Duodenal mucosa (tissue), 2 donors: ENCODE measurements at regions not wholly inside any gene's neighbourhood (a gene's known extent, or its start where the extent isn't known, plus 50 kb on each side); places are given as distances from the start of the nearest gene placed in this dataset.

Experiments
- H3K27ac ChIP-seq: one replicate; pipeline ENCODE4 v1.7.0; 2013; ENCODE audit warnings: low read depth, low read length
- H3K27me3 ChIP-seq, 2 donors: one replicate each; pipeline ENCODE4 v1.7.0; 2013; ENCODE audit warnings: low read length in 2 of 2, control low read depth in 1 of 2; ENCODE audit not compliant: insufficient read depth in 2 of 2, control insufficient read depth in 1 of 2
- H3K36me3 ChIP-seq, 2 donors: one replicate each; pipeline ENCODE4 v1.7.0; 2013; ENCODE audit warnings: low read length in 2 of 2, control low read depth in 1 of 2; ENCODE audit not compliant: insufficient read depth in 2 of 2, control insufficient read depth in 1 of 2
- H3K4me1 ChIP-seq, 2 donors: one replicate each; pipeline ENCODE4 v1.7.0; 2013; ENCODE audit warnings: low read length in 2 of 2, control low read depth in 1 of 2; ENCODE audit not compliant: insufficient read depth in 2 of 2, control insufficient read depth in 1 of 2
- H3K4me3 ChIP-seq, 2 donors: one replicate each; pipeline ENCODE4 v1.7.0; 2013; ENCODE audit warnings: low read length in 2 of 2, low read depth in 1 of 2
- H3K9ac ChIP-seq, 2 donors: one replicate each; pipeline ENCODE4 v1.7.0; 2013; ENCODE audit warnings: low read length in 2 of 2, low read depth in 1 of 2
- H3K9me3 ChIP-seq, 2 donors: one replicate each; pipeline ENCODE4 v1.7.0; 2013; ENCODE audit warnings: low read length in 2 of 2, control low read depth in 1 of 2; ENCODE audit not compliant: control insufficient read depth in 1 of 2

DNA sequence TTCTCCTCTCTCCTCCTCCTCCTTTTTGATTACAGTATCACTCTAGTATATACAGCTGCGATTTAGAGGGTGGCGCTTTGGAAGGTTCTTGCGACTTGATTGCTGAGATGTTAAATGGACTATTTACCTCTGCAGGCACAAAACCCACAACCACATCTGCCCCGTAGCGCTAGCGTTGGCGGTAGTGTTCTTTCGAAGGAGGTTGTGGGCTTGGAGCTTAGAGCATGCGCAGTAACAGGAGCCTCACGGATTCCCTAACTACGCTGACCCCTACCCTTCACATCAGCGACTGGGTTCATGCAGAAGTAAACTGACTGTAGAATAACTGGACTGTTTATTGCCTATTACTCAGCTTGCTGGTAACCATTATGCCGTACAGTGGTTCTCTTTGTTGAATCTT, 58.0 kb downstream of the CGGBP1 start:
- Histone ChIP-seq H3K9ac (no peak overlapping the region), H3K36me3 (no peaks in the 10 kb centered on the region), H3K27me3 (no peaks in the 10 kb centered on the region), H3K4me3 (peak overlapping the region; percentile 44 to 52), H3K9me3 (no peaks in the 10 kb centered on the region), H3K4me1 (peaks cover 5 to 6% of the 10 kb centered on the region in 2 donors), H3K27ac (no peak overlapping the region)

DNA sequence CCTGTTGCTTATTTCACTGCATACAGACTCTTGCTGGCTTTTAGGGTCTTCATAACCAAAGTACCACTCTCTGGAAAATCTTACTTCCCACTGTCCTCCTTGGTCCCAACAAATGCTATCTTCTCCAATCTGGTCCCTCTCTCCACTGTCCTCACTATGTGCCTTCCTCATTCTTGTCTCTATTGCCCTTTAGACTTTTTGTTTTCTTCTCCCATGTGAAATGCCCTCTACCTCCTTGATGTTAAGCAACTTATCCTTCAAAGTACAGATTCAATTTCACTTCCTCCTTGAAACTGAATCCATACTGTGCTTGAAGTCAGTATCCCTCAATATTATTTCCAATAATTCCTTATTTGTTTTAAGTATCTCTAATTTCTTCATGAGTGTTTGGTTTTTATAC, 60.8 kb downstream of the CGGBP1 start:
- Histone ChIP-seq H3K4me1 (peaks cover 5 to 6% of the 10 kb centered on the region in 2 donors), H3K9me3 (no peaks in the 10 kb centered on the region), H3K27ac (no peak overlapping the region), H3K9ac (no peak overlapping the region), H3K4me3 (no peak overlapping the region), H3K27me3 (no peaks in the 10 kb centered on the region), H3K36me3 (no peaks in the 10 kb centered on the region)

DNA sequence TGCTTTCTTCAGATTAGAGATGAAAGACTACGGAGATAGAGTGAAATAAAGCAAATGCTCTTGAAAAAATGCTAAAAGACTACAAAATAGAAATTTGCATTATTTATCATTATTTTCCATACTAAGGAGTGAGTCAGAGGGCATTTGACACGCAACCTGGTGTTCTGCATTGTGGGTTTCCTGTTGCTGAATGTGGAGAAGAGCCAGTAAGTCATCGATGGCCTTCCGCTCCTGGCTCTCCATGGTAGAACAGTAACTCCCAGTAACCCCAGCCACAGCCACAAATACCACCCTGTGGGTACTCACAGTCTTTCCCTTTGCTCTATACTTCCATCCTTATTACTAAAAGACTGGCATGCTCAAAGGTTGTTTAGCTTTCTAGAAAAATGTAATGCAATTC, 61.5 kb downstream of the CGGBP1 start:
- H3K27me3 ChIP-seq: no peaks in the 10 kb centered on the region
- H3K9me3 ChIP-seq: no peaks in the 10 kb centered on the region
- H3K36me3 ChIP-seq: no peaks in the 10 kb centered on the region
- peaks cover 5 to 6% of the 10 kb centered on the region in 2 donors for H3K4me1 ChIP-seq
- H3K9ac ChIP-seq: no peak overlapping the region
- H3K4me3 ChIP-seq: peak overlapping the region in 1 of 2 donors; percentile 1
- no peak overlapping the region for H3K27ac ChIP-seq

DNA sequence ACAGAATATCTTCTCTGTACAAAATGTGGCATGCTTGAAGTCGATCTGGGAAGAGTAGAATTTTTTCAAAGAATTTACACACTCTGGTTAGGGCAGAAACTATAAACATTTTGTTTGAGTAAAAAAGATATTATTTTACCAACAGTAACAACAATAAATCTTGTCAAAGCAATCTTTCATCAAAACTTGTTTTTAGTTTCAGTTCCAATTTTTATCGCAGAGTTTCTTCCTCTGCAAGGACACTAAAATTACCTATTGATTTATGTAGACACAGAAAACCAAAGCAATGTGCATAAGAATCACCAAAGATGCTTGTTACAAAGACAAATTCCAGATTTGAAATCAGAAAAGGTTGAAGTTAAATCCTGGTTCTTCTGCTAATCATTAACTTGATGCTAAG, 61.9 kb downstream of the CGGBP1 start:
- Histone ChIP-seq H3K4me3 (peak overlapping the region in 1 of 2 donors; percentile 1), H3K9ac (no peak overlapping the region)

DNA sequence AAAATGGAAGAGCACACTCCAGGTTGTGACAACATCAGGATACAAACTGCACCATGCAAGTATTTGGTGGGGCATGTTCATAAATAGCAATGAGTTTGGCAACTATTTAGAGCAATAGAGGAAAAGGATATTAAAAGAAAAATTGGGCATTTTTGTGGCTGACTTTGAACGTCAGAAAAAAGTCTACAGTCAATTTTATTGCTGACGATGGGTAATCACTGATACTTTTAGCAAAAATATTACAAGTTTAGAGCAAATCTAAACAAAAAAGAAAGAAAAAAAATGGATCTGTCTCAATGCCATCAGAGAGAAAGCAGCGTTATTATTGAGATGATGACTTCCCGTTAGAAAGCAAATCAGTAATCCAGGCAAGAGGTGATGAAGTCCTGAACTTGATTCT, 65.2 kb downstream of the CGGBP1 start:
- no peaks in the 10 kb centered on the region for H3K4me1 ChIP-seq
- H3K9ac ChIP-seq: no peak overlapping the region
- H3K27me3 ChIP-seq: no peaks in the 10 kb centered on the region
- no peak overlapping the region for H3K27ac ChIP-seq
- no peaks in the 10 kb centered on the region for H3K9me3 ChIP-seq
- no peaks in the 10 kb centered on the region for H3K36me3 ChIP-seq
- no peak overlapping the region for H3K4me3 ChIP-seq

More for the DNA sequence above, 61.9 kb downstream of the CGGBP1 start:
- no peaks in the 10 kb centered on the region for H3K36me3 ChIP-seq
- no peak overlapping the region for H3K27ac ChIP-seq
- H3K4me1 ChIP-seq: peaks cover 5 to 6% of the 10 kb centered on the region in 2 donors
- no peaks in the 10 kb centered on the region for H3K27me3 ChIP-seq
- H3K9me3 ChIP-seq: no peaks in the 10 kb centered on the region

DNA sequence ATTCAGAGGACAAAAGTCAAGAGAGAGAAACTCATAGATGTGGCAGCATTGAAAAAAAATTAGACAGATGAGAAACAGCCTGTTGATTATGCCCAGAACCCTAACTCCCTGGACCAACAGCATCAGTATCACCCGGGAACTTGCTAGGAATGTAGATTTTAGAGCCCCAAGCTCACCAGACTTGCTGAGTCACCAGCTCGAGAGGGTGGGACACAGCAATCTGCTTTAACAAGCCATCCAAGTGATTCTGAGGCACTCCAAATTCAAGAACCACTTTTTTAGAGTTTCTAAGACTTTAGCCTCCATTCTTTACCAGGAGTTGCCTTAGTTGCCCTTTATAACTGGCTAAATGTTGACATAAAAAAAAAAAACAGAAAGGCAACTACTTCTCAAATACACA, 70.9 kb downstream of the CGGBP1 start:
- Histone ChIP-seq H3K4me3 (no peak overlapping the region), H3K36me3 (no peaks in the 10 kb centered on the region), H3K4me1 (no peaks in the 10 kb centered on the region), H3K9ac (no peak overlapping the region), H3K27me3 (no peaks in the 10 kb centered on the region), H3K9me3 (no peaks in the 10 kb centered on the region), H3K27ac (no peak overlapping the region)

DNA sequence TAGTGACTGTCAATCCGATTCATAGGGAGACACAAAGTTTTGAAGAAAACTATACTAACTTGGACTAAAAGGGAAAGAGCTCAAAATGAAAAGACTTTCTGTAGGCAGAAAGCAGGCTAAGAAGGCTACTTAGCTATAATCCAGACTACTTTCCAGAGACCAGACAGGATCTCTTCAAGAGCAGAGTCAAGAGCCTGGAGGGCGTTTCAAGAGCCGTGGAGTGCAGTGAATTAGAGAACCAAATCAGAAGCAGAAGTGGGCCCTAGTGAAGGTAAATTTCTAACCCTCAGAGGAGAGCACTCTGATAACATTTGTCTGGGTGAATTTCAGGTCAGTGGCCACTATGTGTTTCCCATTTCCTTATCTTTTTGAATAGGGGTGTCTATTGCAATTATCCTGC, 76.4 kb downstream of the CGGBP1 start:
- H3K4me3 ChIP-seq: no peak overlapping the region

DNA sequence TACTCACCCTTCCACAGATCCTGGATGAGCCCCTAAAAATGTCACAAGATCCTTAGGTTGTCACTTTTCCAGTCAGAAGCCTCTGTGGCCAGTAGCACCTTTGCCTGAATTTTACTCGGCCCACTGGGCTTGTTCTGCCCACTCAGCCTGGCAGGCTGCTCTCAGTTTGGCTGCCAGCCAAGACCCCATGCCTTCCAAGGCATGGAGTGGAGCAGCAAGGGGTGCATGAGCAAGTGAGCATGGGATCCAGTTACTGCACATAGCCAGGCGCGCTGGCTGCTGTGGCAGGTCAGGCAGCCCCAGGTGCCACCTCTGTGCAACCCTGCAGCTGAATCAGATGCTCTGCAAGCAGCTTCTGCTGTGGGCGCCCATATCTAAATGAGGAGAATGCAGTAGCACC, 79.3 kb downstream of the CGGBP1 start:
- Histone ChIP-seq H3K4me3 (no peak overlapping the region), H3K9me3 (peaks cover 4 to 5% of the 10 kb centered on the region in 2 donors), H3K9ac (no peak overlapping the region)

More for the DNA sequence above, 76.4 kb downstream of the CGGBP1 start:
- H3K9ac ChIP-seq: no peak overlapping the region
- H3K4me1 ChIP-seq: no peaks in the 10 kb centered on the region
- no peaks in the 10 kb centered on the region for H3K36me3 ChIP-seq
- H3K27ac ChIP-seq: no peak overlapping the region
- peaks cover 4 to 5% of the 10 kb centered on the region in 2 donors for H3K9me3 ChIP-seq
- H3K27me3 ChIP-seq: no peaks in the 10 kb centered on the region

DNA sequence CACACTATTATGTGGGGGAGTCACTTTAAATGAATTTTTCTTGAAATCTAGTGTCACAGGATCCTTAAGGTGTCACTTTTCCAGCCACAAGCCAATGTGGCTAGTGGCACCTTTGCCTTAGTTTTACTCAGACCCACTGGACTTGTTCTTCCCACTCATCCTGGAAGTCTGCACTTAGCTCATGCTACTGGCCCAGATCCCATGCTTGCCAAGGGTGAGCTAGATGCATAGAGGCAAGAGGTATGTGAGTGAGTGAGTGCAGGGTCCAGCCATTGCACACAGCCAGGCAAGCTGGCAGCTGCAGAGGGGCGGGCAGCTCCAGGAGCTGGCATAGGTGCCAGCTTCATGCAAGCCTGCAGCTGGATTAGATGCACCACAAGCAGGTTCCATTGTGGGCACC, 81.0 kb downstream of the CGGBP1 start:
- Histone ChIP-seq H3K9me3 (peaks cover 4 to 5% of the 10 kb centered on the region in 2 donors), H3K36me3 (no peaks in the 10 kb centered on the region), H3K4me1 (no peaks in the 10 kb centered on the region), H3K9ac (no peak overlapping the region), H3K27me3 (no peaks in the 10 kb centered on the region), H3K4me3 (no peak overlapping the region), H3K27ac (no peak overlapping the region)

More for the DNA sequence above, 79.3 kb downstream of the CGGBP1 start:
- no peak overlapping the region for H3K27ac ChIP-seq
- no peaks in the 10 kb centered on the region for H3K4me1 ChIP-seq
- no peaks in the 10 kb centered on the region for H3K36me3 ChIP-seq
- no peaks in the 10 kb centered on the region for H3K27me3 ChIP-seq

DNA sequence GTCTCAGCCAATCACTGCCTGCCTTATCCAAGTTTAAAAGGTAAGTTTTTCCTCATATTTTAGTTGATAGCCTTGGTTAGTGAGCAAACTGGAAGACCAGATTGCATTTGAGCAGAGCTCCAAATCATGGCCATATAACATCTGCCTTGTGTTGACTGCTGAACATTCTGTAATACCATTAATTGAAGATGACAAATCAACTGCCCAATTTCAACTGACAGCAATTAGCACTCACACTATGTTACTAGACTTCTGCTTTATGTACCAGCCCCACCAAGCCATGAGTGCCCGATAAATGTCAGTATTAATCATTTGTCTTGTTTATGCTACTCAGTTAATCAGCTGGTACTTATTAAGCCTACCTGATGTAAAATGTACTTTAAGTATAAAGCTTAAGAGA, 83.1 kb downstream of the CGGBP1 start:
- H3K36me3 ChIP-seq: no peaks in the 10 kb centered on the region
- H3K4me1 ChIP-seq: no peaks in the 10 kb centered on the region
- no peak overlapping the region for H3K9ac ChIP-seq
- no peaks in the 10 kb centered on the region for H3K27me3 ChIP-seq
- no peak overlapping the region for H3K4me3 ChIP-seq
- H3K9me3 ChIP-seq: peaks cover 4 to 5% of the 10 kb centered on the region in 2 donors
- no peak overlapping the region for H3K27ac ChIP-seq

DNA sequence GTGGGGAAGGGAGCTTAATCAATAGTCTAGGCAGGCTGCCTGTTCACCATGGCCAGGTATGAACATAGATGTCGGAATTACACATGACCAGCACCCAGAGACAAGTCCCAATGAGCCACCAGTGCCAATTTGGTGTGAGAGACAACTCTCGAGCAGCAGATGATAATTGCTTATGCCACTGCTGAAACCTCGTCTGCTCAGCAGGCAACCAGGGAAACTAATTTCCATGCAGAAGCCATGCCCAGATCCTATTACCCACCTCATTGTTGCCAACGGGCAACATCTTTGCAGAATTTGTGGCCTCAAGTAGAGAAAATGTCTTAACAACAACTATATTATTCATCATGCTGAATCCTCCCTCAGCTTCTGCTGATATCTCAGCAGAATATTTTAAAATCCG, 84.9 kb downstream of the CGGBP1 start:
- peaks cover 0 to 3% of the 10 kb centered on the region in 2 donors for H3K4me1 ChIP-seq
- H3K9ac ChIP-seq: no peak overlapping the region
- no peaks in the 10 kb centered on the region for H3K27me3 ChIP-seq
- H3K4me3 ChIP-seq: no peak overlapping the region
- H3K9me3 ChIP-seq: no peaks in the 10 kb centered on the region
- H3K36me3 ChIP-seq: no peaks in the 10 kb centered on the region
- H3K27ac ChIP-seq: no peak overlapping the region
